GM19035 (cell line): ENCODE measurements at regions not wholly inside any gene's neighbourhood (a gene's known extent, or its start where the extent isn't known, plus 50 kb on each side); places are given as distances from the start of the nearest gene placed in this dataset.

ENCODE experiments used
- ATAC-seq: cut with Tn5 transposase; IDR thresholded peaks from one replicate; pipeline ENCODE4 v1.9.1; 2021; ENCODE audit not compliant: unreplicated experiment

- no peak for ATAC-seq
Observed at GRCh38 chr11:112730591-112730990, 230.6 kb upstream of the NCAM1 start.

GRCh38 chr11:112731538-112731937 lies 229.7 kb upstream of the NCAM1 start:
- ATAC-seq: no peak

- no peak for ATAC-seq
Observed at GRCh38 chr11:112732031-112732430, 229.2 kb upstream of the NCAM1 start.

GRCh38 chr11:112734207-112734606 lies 227.0 kb upstream of the NCAM1 start:
- no peak for ATAC-seq

GRCh38 chr11:112735470-112735869 lies 225.8 kb upstream of the NCAM1 start:
- no peak for ATAC-seq

- no peak for ATAC-seq
Observed at GRCh38 chr11:112744041-112744440, 217.2 kb upstream of the NCAM1 start.

- no peak for ATAC-seq
Observed at GRCh38 chr11:112745973-112746372, 215.2 kb upstream of the NCAM1 start.

GRCh38 chr11:112748252-112748651 lies 213.0 kb upstream of the NCAM1 start:
- no peak for ATAC-seq

- no peak for ATAC-seq
Observed at GRCh38 chr11:112748713-112749543, 212.3 kb upstream of the NCAM1 start.

GRCh38 chr11:112751329-112751728 lies 209.9 kb upstream of the NCAM1 start:
- ATAC-seq: no peak

- no peak for ATAC-seq
Observed at GRCh38 chr11:112751772-112752171, 209.4 kb upstream of the NCAM1 start.

- no peak for ATAC-seq
Observed at GRCh38 chr11:112752563-112752962, 208.7 kb upstream of the NCAM1 start.

GRCh38 chr11:112753706-112754105 lies 207.5 kb upstream of the NCAM1 start:
- no peak for ATAC-seq

- no peak for ATAC-seq
Observed at GRCh38 chr11:112759418-112759817, 201.8 kb upstream of the NCAM1 start.

GRCh38 chr11:112760396-112761059 lies 200.7 kb upstream of the NCAM1 start:
- no peak for ATAC-seq

- no peak for ATAC-seq
Observed at GRCh38 chr11:112761911-112762706, 199.1 kb upstream of the NCAM1 start.

- ATAC-seq: no peak
Observed at GRCh38 chr11:112762707-112763090, 198.5 kb upstream of the NCAM1 start.

- ATAC-seq: no peak
Observed at GRCh38 chr11:112765337-112765736, 195.9 kb upstream of the NCAM1 start.

- ATAC-seq: no peak
Observed at GRCh38 chr11:112769170-112769569, 192.1 kb upstream of the NCAM1 start.

GRCh38 chr11:112769584-112769983 lies 191.6 kb upstream of the NCAM1 start:
- ATAC-seq: no peak

- no peak for ATAC-seq
Observed at GRCh38 chr11:112770033-112770432, 191.2 kb upstream of the NCAM1 start.

- ATAC-seq: no peak
Observed at GRCh38 chr11:112770487-112770886, 190.7 kb upstream of the NCAM1 start.
